C4-2B (cell line): ENCODE measurements at regions not wholly inside any gene's neighbourhood (a gene's known extent, or its start where the extent isn't known, plus 50 kb on each side); places are given as distances from the start of the nearest gene placed in this dataset.

Experiments
- CTCF ChIP-seq: fragments of 450-650 bp; conservative IDR thresholded peaks from 2 replicates; pipeline ENCODE4 v1.5.1; 2017; ENCODE audit warnings: mild to moderate bottlenecking
- ZFX ChIP-seq: fragments of 450-650 bp; IDR thresholded peaks from 2 replicates; pipeline ENCODE4 v1.6.1; 2017

DNA sequence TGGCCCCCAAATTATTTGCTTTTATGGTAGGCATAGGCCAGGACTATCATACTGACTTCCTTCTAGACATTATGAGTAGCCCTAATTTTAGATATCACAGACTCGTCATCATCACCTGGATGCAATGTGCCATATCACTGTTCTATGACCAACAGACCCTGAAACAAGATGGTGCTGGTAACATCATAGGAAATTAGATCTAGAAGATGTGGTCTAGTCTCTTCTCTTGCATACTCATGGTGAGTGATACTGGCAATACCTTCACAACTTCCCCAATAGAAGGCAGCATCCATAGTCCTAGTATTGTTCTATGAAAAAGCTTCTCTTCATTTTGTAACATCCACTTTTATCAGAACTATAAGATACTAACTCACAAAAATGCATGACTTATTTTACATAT is 116.3 kb upstream of the ITGA4 start:
- TF ChIP-seq CTCF (no peak), ZFX (no peak)
